Thymus (tissue), 11 donors: ENCODE measurements at regions not wholly inside any gene's neighbourhood (a gene's known extent, or its start where the extent isn't known, plus 50 kb on each side); places are given as distances from the start of the nearest gene placed in this dataset.

Experiments used
- DNase-seq, 9 donors: peaks; one replicate each; pipeline ENCODE4 v3.0.0-alpha.2; 2013; ENCODE audit warnings: low spot score in 9 of 9, low read depth in 6 of 9, missing footprints in 1 of 9
- H3K27ac ChIP-seq, 2 donors: one replicate each; pipeline ENCODE4 v1.5.1; 2013; ENCODE audit warnings: control low read depth in 1 of 2, low read depth in 1 of 2, low read length in 1 of 2, mild to moderate bottlenecking in 1 of 2, moderate library complexity in 1 of 2
- H3K27me3 ChIP-seq, 2 donors: one replicate each; pipeline ENCODE4 v1.5.1; 2013; ENCODE audit warnings: low read length in 1 of 2; ENCODE audit not compliant: control insufficient read depth in 2 of 2, insufficient read depth in 1 of 2
- H3K36me3 ChIP-seq, 2 donors: one replicate each; pipeline ENCODE4 v1.5.1; 2013; ENCODE audit warnings: low read length in 1 of 2, mild to moderate bottlenecking in 1 of 2, moderate library complexity in 1 of 2; ENCODE audit not compliant: control insufficient read depth in 2 of 2, insufficient read depth in 2 of 2
- H3K4me1 ChIP-seq, 2 donors: one replicate each; pipeline ENCODE4 v1.5.1; 2013; ENCODE audit warnings: low read length in 2 of 2; ENCODE audit not compliant: control insufficient read depth in 2 of 2, insufficient read depth in 2 of 2
- H3K4me3 ChIP-seq, 2 donors: one replicate each; pipeline ENCODE4 v1.5.1; 2013; ENCODE audit warnings: low read length in 2 of 2, control low read depth in 1 of 2, mild to moderate bottlenecking in 1 of 2
- H3K9me3 ChIP-seq, 2 donors: one replicate each; pipeline ENCODE4 v1.5.1; 2013; ENCODE audit warnings: low read length in 1 of 2, mild to moderate bottlenecking in 1 of 2; ENCODE audit not compliant: control insufficient read depth in 2 of 2, insufficient read depth in 1 of 2
- WGBS: extraction: QIAGEN DNeasy Blood & Tissue Kit; methylation state at CpG from one replicate; pipeline ENCODE4 v1.1.7; 2013; 5-methylcytosine and 5-hydroxymethylcytosine counted together
- donor health status: healthy.

DNA sequence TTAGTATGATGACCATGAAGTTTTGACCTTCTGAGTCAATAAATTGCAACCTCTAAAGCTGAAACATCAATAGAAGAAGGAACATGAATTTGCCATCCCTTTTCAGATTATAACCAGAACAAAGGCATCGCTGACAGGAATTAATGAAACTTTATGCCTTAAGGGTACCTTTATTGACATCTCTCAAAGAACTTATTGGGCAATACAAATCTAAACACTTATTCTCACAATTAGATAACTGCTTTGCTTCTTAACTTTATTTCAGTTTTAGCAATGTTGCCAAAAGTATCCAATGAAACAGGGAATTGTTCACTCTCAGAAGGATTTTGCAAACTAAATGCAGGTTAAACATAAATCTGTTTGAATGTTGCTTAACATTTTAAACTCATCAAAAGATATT, 116.0 kb downstream of the ELAPOR2 start:
- no peak overlapping the region for H3K4me3 ChIP-seq
- no peaks in the 10 kb centered on the region for H3K4me1 ChIP-seq
- no peaks in the 10 kb centered on the region for H3K36me3 ChIP-seq
- no peaks in the 10 kb centered on the region for H3K27me3 ChIP-seq
- DNase-seq, result no peak
- no peaks in the 10 kb centered on the region for H3K9me3 ChIP-seq
- WGBS, result 98% methylated on average over 1 of the region's 1 CpG
- no peak overlapping the region for H3K27ac ChIP-seq

DNA sequence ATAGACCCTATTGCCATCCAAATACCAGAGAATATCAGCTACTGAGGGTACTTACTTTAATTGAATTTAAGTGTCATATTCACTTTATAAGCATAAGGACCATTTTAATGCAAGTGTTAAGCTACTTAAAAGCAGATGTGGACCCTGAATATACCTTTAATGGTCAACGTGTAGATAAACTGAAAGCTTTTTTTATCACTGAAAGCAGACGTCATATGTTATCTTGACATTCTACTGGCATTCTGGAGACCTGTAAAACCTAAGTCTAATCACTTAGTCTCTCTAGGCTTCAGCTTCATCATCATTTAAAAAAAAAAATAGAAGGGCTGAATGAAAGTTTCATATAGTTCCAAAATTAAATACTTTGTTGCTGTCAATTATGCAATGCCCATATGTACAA, 116.5 kb downstream of the ELAPOR2 start:
- Histone ChIP-seq H3K27me3 (no peaks in the 10 kb centered on the region), H3K4me1 (no peaks in the 10 kb centered on the region), H3K9me3 (no peaks in the 10 kb centered on the region), H3K36me3 (no peaks in the 10 kb centered on the region), H3K4me3 (no peak overlapping the region), H3K27ac (no peak overlapping the region)
- WGBS, result 88% methylated on average over 2 of the region's 2 CpGs
- no peak for DNase-seq

DNA sequence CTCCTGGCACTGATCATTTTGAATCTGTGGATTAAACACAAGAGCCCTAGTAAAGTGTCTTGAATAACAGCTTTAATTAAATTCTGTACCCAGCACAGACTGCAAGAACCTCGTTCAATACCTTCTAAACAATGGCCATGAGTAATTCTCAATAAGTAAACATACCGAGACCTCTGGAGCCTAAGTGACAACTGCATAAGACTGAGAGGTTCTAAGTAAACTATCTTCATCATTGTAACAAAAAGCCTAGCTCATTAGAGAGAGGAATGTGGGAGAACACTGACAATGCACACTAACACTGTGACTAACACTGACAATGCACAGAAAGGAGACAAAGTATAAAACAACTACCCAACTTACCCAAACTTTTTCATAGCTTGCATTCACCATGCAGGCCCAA, 117.4 kb downstream of the ELAPOR2 start:
- DNase-seq, result no peak

DNA sequence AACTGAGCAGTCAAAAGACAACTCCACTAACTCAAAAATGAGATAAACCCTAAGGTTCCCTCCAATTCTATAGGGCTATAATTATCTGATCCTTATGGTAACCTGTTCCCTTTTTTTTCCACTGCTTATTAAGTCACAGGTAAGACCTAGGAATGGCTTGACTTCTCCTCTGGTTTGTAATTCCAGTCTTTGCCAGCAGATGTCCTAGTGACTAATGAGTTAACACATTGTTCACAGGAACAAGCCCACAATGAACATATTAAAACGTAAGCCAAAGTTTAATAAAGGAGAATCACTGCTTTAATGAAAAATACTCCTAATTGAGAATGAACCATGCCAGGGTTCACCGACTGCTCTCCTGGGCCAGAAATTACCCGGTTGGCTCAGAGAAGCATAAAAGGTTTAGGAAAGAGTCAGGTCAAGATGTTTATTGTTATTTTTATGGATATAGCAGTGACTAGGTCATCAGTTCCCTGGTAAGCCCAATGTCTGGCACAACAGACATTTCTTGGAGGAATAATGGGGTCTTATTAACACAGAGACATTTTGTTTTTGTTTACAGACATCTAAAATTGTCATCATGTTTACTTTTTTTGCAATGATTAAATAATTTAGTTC, 120.1 kb downstream of the ELAPOR2 start:
- H3K27ac ChIP-seq, result no peak overlapping the region
- no peak overlapping the region for H3K4me3 ChIP-seq
- H3K36me3 ChIP-seq, result no peaks in the 10 kb centered on the region
- H3K9me3 ChIP-seq, result no peaks in the 10 kb centered on the region
- DNase-seq, result peak; percentile 11 to 77 (median 47)
- H3K4me1 ChIP-seq, result no peaks in the 10 kb centered on the region
- no peaks in the 10 kb centered on the region for H3K27me3 ChIP-seq
- WGBS, result 39% methylated on average over 3 of the region's 3 CpGs

More for the DNA sequence above, 117.4 kb downstream of the ELAPOR2 start:
- Histone ChIP-seq H3K27ac (no peak overlapping the region), H3K36me3 (no peaks in the 10 kb centered on the region), H3K27me3 (no peaks in the 10 kb centered on the region), H3K4me3 (no peak overlapping the region), H3K9me3 (no peaks in the 10 kb centered on the region), H3K4me1 (no peaks in the 10 kb centered on the region)
- WGBS, result 91% methylated on average over 2 of the region's 2 CpGs

DNA sequence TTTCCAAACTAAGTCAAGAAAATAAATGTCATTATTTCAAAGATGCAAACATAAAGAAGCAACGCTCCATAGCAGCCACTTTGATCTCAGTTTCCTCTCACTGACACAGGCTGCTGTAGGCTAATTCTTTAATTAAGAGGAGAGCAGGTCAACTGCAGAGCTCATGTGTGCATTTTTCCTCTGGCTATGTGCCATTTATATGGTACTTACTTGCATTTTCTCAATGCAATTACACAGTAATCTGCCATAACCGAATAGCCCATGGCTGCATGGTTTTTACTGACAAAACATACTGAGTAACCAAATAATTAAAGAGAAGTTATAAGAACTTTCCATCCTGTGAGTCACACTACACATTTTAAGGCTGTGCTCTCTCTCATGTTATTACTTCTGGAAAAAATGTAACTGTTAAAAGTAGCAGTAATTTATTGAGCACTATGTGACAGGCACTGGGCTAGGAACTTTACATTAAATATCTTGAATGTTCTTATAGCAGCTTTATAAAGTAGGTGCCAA, 122.0 kb downstream of the ELAPOR2 start:
- no peak for DNase-seq
- Histone ChIP-seq H3K27ac (no peak overlapping the region), H3K9me3 (no peaks in the 10 kb centered on the region), H3K36me3 (no peaks in the 10 kb centered on the region), H3K27me3 (no peaks in the 10 kb centered on the region), H3K4me1 (no peaks in the 10 kb centered on the region), H3K4me3 (no peak overlapping the region)
- 90% methylated on average over 2 of the region's 2 CpGs for WGBS

DNA sequence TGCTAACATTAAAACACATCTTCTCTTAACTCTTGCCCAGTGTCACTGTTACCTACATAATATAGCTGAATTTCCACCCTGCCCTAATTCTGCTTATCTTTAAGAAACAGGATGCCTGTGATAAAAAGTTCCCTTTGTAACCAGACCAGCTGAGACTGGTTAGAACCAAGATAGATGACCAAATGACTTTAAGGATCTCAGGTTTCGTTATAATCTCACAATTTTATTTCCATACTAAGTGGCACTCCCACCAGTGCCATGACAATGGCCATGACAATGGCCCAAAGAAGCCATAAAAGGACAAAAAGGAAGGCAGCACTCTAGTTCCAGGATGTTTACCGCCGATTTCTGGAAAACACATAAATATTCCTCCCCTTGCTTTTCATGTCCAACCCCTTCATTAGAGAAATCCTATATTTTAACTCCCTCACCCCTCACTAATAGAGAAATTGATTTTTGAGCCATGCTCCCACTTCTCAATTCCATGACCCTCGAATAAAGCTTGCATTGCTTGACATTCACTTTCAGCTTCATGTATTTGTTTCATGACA, 126.1 kb downstream of the ELAPOR2 start:
- DNase-seq, result no peak
- H3K27ac ChIP-seq, result no peak overlapping the region
- WGBS, result 95% methylated on average over 4 of the region's 4 CpGs
- H3K4me3 ChIP-seq, result no peak overlapping the region
- H3K4me1 ChIP-seq, result no peaks in the 10 kb centered on the region
- H3K9me3 ChIP-seq, result no peaks in the 10 kb centered on the region
- H3K27me3 ChIP-seq, result no peaks in the 10 kb centered on the region
- H3K36me3 ChIP-seq, result no peaks in the 10 kb centered on the region

- H3K4me1 ChIP-seq, result no peaks in the 10 kb centered on the region
- no peak overlapping the region for H3K4me3 ChIP-seq
- no peaks in the 10 kb centered on the region for H3K36me3 ChIP-seq
- no peaks in the 10 kb centered on the region for H3K9me3 ChIP-seq
- H3K27me3 ChIP-seq, result no peaks in the 10 kb centered on the region
- no peak for DNase-seq
- H3K27ac ChIP-seq, result no peak overlapping the region
- WGBS, result 93% methylated on average over 3 of the region's 3 CpGs
Observed at GRCh38 chr7:86932038-86932512, 127.4 kb downstream of the ELAPOR2 start.

DNA sequence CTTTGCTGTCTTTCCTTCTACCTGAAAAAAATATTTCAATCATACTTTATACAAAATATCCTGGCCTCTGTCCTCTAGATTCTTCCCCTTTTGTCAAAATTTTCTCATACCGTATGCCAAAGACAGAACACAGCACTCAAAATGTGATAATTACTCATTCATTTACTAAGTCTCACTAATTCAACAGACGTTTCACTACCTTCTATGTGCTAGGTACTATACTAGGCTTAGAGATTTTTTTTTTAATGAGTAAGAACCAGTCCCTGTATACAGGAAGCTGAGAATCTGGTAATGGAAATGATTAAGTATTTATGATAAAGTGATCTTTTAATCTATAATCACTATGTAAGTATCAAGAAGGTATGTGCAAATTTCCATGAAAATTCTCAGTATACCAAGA, 128.0 kb downstream of the ELAPOR2 start:
- no peaks in the 10 kb centered on the region for H3K36me3 ChIP-seq
- no peaks in the 10 kb centered on the region for H3K4me1 ChIP-seq
- H3K4me3 ChIP-seq, result no peak overlapping the region
- WGBS, result 91% methylated on average over 2 of the region's 2 CpGs
- H3K9me3 ChIP-seq, result no peaks in the 10 kb centered on the region
- no peak for DNase-seq
- H3K27me3 ChIP-seq, result no peaks in the 10 kb centered on the region
- H3K27ac ChIP-seq, result no peak overlapping the region

DNA sequence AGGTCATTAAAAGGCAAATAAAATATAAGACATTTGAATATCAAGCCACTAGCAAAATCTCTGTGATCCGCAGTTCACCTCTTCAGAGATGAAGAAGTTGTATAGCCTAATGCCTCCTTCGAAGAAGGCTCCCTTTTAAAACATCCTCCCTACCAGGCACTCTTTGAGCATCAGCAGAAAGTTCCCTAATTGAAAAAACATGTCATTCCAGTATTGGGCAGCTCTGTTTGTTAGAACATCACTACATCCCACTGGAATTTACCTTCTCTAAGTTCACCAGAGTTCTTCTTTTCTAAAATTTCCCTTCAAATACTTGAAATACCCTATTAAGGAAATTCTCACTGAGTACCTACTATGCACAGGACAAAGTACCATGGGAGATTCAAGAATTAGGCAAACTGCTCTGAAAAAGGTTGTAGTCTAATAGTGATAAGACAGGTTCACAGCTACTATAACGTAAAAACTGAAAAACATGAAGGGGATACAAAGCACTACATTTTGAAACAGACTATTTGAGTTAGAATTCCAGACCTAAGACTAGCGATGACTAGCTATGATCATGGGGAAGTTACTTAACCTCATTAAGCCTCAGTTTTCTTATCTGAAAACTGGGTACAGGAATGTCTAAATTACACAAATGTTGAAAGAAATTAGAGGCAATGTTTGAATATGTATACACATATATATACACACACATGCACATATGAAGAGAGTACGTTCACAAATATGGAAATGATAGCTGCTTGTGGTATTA, 128.7 kb downstream of the ELAPOR2 start:
- H3K27me3 ChIP-seq, result no peaks in the 10 kb centered on the region
- H3K4me3 ChIP-seq, result no peak overlapping the region
- 96% methylated on average over 5 of the region's 5 CpGs for WGBS
- no peaks in the 10 kb centered on the region for H3K9me3 ChIP-seq
- H3K4me1 ChIP-seq, result no peaks in the 10 kb centered on the region
- no peaks in the 10 kb centered on the region for H3K36me3 ChIP-seq
- DNase-seq, result no peak
- H3K27ac ChIP-seq, result no peak overlapping the region
